CD4-positive, CD25-positive, alpha-beta regulatory T cell (primary cell): ENCODE measurements at regions not wholly inside any gene's neighbourhood (a gene's known extent, or its start where the extent isn't known, plus 50 kb on each side); places are given as distances from the start of the nearest gene placed in this dataset.

Source experiments
- ATAC-seq, 2 donors: fragments of 150-1000 bp; cut with Tn5 transposase; one replicate each; pipeline ENCODE4 v1.10.0; 2021; ENCODE audit warnings: low read depth in 2 of 2, moderate number of reproducible peaks in 2 of 2, moderate library complexity in 1 of 2
- DNase-seq, 3 donors: peaks; one replicate each; pipeline versions ENCODE4 v3.0.0 to v3.0.0-alpha.2; 2012 to 2022; ENCODE audit warnings: mixed read lengths in 1 of 3
- H3K27ac ChIP-seq: one replicate; pipeline ENCODE4 v1.7.0; 2013; ENCODE audit warnings: mild to moderate bottlenecking, low read length; ENCODE audit not compliant: insufficient read depth, poor library complexity, severe bottlenecking
- H3K27me3 ChIP-seq: one replicate; pipeline ENCODE4 v1.7.0; 2013; ENCODE audit warnings: low read length; ENCODE audit not compliant: control insufficient read depth, insufficient read depth
- H3K36me3 ChIP-seq: one replicate; pipeline ENCODE4 v1.7.0; 2013; ENCODE audit warnings: mild to moderate bottlenecking, low read length, moderate library complexity; ENCODE audit not compliant: control insufficient read depth, insufficient read depth
- H3K4me1 ChIP-seq: 2 replicates; pipeline ENCODE4 v1.7.0; 2013; ENCODE audit warnings: mild to moderate bottlenecking, low read length; ENCODE audit not compliant: insufficient read depth, control insufficient read depth, poor library complexity, severe bottlenecking
- H3K4me3 ChIP-seq: one replicate; pipeline ENCODE4 v1.7.0; 2013; ENCODE audit warnings: low read depth, mild to moderate bottlenecking, low read length, moderate library complexity
- H3K9me3 ChIP-seq, 2 experiments: 1 replicate in 1 of 2; 2 replicates in 1 of 2; pipeline ENCODE4 v1.7.0; 2013; ENCODE audit warnings: low read length in 2 of 2, mild to moderate bottlenecking in 1 of 2, moderate library complexity in 1 of 2; ENCODE audit not compliant: control insufficient read depth in 2 of 2
- H3K27ac Mint-ChIP-seq, 3 donors: one replicate each; pipeline ENCODE4 v1.8.0; 2020 to 2022; ENCODE audit warnings: mild to moderate bottlenecking in 3 of 3, mixed read lengths in 3 of 3, moderate library complexity in 2 of 3
- H3K27me3 Mint-ChIP-seq: one replicate; pipeline ENCODE4 v1.8.0; 2022; ENCODE audit warnings: mild to moderate bottlenecking, mixed read lengths
- H3K36me3 Mint-ChIP-seq: one replicate; pipeline ENCODE4 v1.8.0; 2020; ENCODE audit warnings: mixed read lengths
- H3K4me1 Mint-ChIP-seq, 4 donors: one replicate each; pipeline ENCODE4 v1.8.0; 2020 to 2022; ENCODE audit warnings: mixed read lengths in 4 of 4, mild to moderate bottlenecking in 1 of 4
- H3K4me3 Mint-ChIP-seq, 4 donors: one replicate each; pipeline ENCODE4 v1.8.0; 2020 to 2022; ENCODE audit warnings: mild to moderate bottlenecking in 4 of 4, mixed read lengths in 4 of 4, moderate library complexity in 3 of 4
- H3K9me3 Mint-ChIP-seq, 7 donors: one replicate each; pipeline ENCODE4 v1.8.0; 2020 to 2022; ENCODE audit warnings: mixed read lengths in 7 of 7, mild to moderate bottlenecking in 3 of 7, moderate library complexity in 2 of 7

DNA sequence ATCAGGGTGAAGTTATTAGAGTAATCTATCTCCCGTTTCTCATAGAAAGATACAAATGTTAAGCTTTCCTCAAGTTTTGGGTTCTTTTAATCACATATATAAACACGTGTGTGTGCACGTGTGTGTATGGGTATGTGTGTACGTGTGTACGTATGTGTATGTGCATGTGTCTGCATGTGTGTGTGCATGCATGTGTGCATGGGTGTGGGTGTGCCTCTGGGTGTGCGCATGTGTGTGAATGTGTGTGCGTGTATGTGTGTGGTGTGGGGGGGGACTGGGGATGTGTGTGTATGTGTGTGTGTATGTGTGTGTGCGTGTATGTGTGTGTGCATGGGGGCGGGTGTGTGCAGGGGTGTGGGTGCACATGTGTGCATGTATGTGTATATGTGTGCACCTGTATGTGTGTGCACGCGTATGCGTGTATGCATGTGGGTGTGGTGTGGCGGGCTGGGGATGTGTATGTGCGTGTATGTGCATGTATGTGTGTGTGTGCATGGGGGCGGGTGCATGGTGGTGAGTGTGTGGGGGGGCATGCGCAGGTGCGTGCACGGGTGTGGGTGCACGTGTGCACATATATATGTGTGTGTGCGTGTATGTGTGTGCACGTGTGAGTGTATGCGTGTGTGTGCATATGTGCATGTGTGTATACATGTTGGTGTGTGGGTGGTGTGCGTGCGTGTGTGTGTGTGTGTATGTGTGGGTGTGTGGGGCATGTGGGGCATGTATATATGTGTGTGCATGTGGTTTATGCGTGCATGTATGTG is 304.0 kb downstream of the MBD2 start:
- H3K9me3 ChIP-seq, result no peaks in the 10 kb centered on the region
- no peaks in the 10 kb centered on the region for H3K36me3 ChIP-seq
- no peak overlapping the region for H3K27ac ChIP-seq
- H3K4me1 ChIP-seq, result no peaks in the 10 kb centered on the region
- peaks cover 4% of the 10 kb centered on the region for H3K27me3 Mint-ChIP-seq
- H3K4me1 Mint-ChIP-seq, result no peaks in the 10 kb centered on the region
- no peak overlapping the region for H3K4me3 Mint-ChIP-seq
- H3K36me3 Mint-ChIP-seq, result no peaks in the 10 kb centered on the region
- no peak overlapping the region for H3K4me3 ChIP-seq
- no peak for DNase-seq
- no peaks in the 10 kb centered on the region for H3K27me3 ChIP-seq
- no peak overlapping the region for H3K27ac Mint-ChIP-seq
- ATAC-seq, result no peak
- H3K9me3 Mint-ChIP-seq, result peaks cover 0 to 12% (median 3%) of the 10 kb centered on the region in 7 donors

DNA sequence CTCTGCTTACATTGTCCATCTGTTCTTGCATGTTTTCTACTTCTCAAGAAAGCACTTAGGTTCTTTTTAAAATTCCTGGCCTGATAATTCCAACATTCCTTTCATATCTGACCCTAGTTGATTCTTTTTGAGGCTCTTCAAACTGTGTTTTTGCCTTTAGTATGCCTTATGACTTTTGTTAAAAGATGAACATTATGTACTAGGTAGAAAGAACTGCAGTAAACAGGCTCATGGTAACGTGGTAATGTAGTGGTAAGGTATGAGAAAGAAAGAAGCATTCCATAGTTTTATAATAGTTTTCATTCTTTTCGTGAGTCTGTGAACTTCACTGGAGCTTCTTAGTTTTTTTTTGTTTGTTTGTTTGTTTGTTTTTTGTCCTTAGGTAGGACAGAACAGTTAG is 306.4 kb downstream of the MBD2 start:
- no peak overlapping the region for H3K4me3 ChIP-seq
- no peaks in the 10 kb centered on the region for H3K27me3 Mint-ChIP-seq
- H3K4me3 Mint-ChIP-seq, result no peak overlapping the region
- no peak overlapping the region for H3K27ac Mint-ChIP-seq
- no peaks in the 10 kb centered on the region for H3K36me3 Mint-ChIP-seq
- no peaks in the 10 kb centered on the region for H3K4me1 Mint-ChIP-seq
- no peaks in the 10 kb centered on the region for H3K9me3 ChIP-seq
- no peaks in the 10 kb centered on the region for H3K36me3 ChIP-seq
- no peaks in the 10 kb centered on the region for H3K4me1 ChIP-seq
- DNase-seq (no peak), ATAC-seq (no peak)
- peaks cover 0 to 12% (median 0%) of the 10 kb centered on the region in 7 donors for H3K9me3 Mint-ChIP-seq
- H3K27me3 ChIP-seq, result no peaks in the 10 kb centered on the region
- no peak overlapping the region for H3K27ac ChIP-seq

DNA sequence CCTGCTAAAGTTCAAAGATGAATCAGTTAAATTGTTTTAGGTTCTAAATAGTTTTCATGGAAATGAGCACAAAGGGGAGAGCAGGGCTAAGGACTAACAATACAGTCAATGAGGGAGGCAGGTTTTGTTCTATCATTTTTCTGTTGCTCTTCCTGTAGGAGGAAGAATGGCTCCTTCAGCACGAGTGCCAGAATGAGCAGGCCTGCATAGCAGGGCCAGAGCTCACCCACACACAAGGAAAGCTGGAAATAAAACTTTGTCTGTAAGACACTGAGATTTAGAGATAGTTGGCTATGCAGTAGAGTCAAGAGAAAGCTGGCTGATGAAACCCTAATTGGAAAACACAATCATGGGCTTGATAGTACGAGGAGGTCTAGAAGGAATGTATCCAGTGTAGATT is 313.3 kb downstream of the MBD2 start:
- no peak for DNase-seq

DNA sequence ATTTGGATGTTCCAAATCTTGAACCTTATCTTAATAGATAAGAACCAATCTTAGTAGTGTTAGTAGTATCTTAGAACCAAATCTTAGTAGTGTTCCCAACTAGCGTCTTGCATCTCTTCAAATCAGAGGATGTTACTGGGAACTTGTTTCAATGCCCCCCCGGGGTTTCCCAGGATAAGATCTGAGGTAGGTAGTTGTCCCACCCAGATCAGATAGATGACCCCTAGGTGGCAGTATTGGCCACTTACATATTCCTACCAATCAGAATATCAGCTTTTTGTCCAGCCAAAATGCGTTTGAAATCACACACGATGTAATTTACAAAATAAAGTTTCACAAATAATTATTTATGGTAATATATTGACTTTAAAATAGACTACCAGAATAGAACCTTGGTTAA is 314.8 kb downstream of the MBD2 start:
- DNase-seq, result peak in 2 of 3 donors; percentile 3 to 12
- no peak overlapping the region for H3K27ac Mint-ChIP-seq

More for the DNA sequence above, 313.3 kb downstream of the MBD2 start:
- no peak overlapping the region for H3K4me3 Mint-ChIP-seq
- Histone ChIP-seq H3K9me3 (no peaks in the 10 kb centered on the region), H3K27ac (no peak overlapping the region), H3K4me3 (no peak overlapping the region), H3K4me1 (no peaks in the 10 kb centered on the region), H3K36me3 (no peaks in the 10 kb centered on the region), H3K27me3 (no peaks in the 10 kb centered on the region)
- H3K27ac Mint-ChIP-seq, result no peak overlapping the region
- H3K36me3 Mint-ChIP-seq, result no peaks in the 10 kb centered on the region
- H3K27me3 Mint-ChIP-seq, result peaks cover 4% of the 10 kb centered on the region
- no peak for ATAC-seq
- H3K9me3 Mint-ChIP-seq, result peaks cover 0 to 4% (median 0%) of the 10 kb centered on the region in 7 donors
- no peaks in the 10 kb centered on the region for H3K4me1 Mint-ChIP-seq

DNA sequence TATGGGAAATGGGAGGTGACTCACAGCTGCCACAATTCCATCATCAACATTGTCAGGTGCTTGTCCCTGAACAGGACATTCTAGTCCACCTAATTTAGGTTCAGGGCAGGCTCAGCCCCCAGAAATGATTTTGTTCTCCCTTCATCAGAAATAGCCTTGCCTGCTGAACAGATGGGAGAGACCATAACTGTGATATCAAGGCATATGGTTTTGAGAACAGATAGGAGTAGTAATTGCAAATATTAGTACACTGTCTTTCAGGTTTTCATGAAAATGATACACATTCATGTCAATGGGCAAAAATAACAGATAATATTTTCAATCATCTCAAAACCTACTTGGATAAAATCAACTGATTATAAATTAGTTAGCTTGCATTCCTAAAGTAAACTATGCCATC is 316.5 kb downstream of the MBD2 start:
- Histone ChIP-seq H3K27me3 (no peaks in the 10 kb centered on the region), H3K27ac (no peak overlapping the region), H3K4me3 (no peak overlapping the region), H3K4me1 (no peaks in the 10 kb centered on the region), H3K36me3 (no peaks in the 10 kb centered on the region), H3K9me3 (no peaks in the 10 kb centered on the region)
- Mint-ChIP-seq H3K9me3 (peaks cover 0 to 2% (median 0%) of the 10 kb centered on the region in 7 donors), H3K4me1 (no peaks in the 10 kb centered on the region), H3K36me3 (no peaks in the 10 kb centered on the region), H3K4me3 (no peak overlapping the region), H3K27ac (no peak overlapping the region), H3K27me3 (peaks cover 4% of the 10 kb centered on the region)
- DNase-seq, result no peak
- ATAC-seq, result no peak

More for the DNA sequence above, 314.8 kb downstream of the MBD2 start:
- H3K36me3 Mint-ChIP-seq, result no peaks in the 10 kb centered on the region
- no peaks in the 10 kb centered on the region for H3K27me3 ChIP-seq
- H3K9me3 ChIP-seq, result no peaks in the 10 kb centered on the region
- no peaks in the 10 kb centered on the region for H3K36me3 ChIP-seq
- H3K27ac ChIP-seq, result no peak overlapping the region
- no peaks in the 10 kb centered on the region for H3K4me1 ChIP-seq
- H3K4me1 Mint-ChIP-seq, result no peaks in the 10 kb centered on the region
- ATAC-seq, result no peak
- H3K4me3 ChIP-seq, result no peak overlapping the region
- H3K27me3 Mint-ChIP-seq, result peaks cover 4% of the 10 kb centered on the region
- no peak overlapping the region for H3K4me3 Mint-ChIP-seq
- peaks cover 0 to 4% (median 0%) of the 10 kb centered on the region in 7 donors for H3K9me3 Mint-ChIP-seq

DNA sequence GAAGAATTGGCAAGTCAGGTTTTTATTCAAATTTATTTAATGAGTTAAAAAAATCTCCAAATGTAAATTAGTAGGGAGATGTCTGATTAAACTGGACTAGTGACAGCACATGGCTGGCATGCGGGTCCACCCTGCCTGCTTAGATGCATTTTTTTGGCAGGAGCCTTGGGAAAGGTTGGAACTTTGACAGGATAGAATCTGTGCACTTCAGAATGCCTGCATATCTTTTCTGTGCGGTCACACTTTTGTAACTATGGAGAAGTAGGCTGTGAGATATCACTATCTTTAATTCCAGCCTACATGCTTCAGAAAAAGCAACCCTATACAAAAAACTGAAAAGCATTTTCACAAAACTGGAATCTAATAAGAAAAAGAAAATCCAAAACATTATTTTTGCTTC is 317.8 kb downstream of the MBD2 start:
- Histone ChIP-seq H3K4me3 (no peak overlapping the region), H3K9me3 (no peaks in the 10 kb centered on the region), H3K27me3 (no peaks in the 10 kb centered on the region), H3K4me1 (no peaks in the 10 kb centered on the region), H3K36me3 (no peaks in the 10 kb centered on the region), H3K27ac (no peak overlapping the region)
- H3K27me3 Mint-ChIP-seq, result no peaks in the 10 kb centered on the region
- no peak overlapping the region for H3K4me3 Mint-ChIP-seq
- H3K36me3 Mint-ChIP-seq, result no peaks in the 10 kb centered on the region
- H3K9me3 Mint-ChIP-seq, result peaks cover 0 to 6% (median 0%) of the 10 kb centered on the region in 7 donors
- no peaks in the 10 kb centered on the region for H3K4me1 Mint-ChIP-seq
- no peak for ATAC-seq
- no peak for DNase-seq
- H3K27ac Mint-ChIP-seq, result no peak overlapping the region

DNA sequence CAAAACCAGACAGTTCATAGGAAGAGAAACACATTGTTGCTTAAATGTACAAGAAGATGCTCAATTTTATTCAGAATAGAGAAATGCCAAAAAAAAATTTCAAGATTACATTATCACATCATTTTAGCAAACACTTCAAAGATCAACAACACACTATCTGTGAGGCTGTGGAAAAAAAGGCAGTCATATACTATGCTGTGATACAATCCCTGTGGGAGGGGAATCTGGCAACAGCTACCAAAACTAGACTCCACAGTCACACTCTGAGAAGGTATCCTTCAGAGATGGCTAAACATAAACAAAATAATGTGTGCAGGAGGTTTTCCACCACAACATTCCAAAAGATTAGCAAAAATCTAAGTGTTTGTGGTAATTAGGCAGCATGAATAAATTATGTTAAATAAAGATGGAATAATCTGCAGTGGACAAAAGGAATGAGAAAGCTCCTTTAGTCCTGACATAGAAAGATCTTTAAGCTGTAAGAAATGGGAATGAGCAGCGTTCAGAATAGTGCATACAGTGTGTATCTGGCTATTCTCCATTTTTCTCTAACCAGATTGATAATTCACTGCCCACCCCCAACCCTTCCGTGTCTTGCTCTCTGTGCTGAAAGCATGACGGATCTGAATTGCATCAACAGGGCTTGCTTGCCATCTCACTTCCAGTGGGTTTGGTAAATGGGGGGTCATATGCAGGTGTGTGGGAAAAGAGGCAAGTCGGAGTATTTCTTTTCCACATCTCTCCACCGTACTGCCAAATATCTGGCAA is 329.6 kb downstream of the MBD2 start:
- ATAC-seq (no peak), DNase-seq (no peak)
- no peaks in the 10 kb centered on the region for H3K27me3 Mint-ChIP-seq
- no peaks in the 10 kb centered on the region for H3K4me1 Mint-ChIP-seq
- H3K27me3 ChIP-seq, result no peaks in the 10 kb centered on the region
- no peaks in the 10 kb centered on the region for H3K36me3 Mint-ChIP-seq
- H3K4me1 ChIP-seq, result no peaks in the 10 kb centered on the region
- no peak overlapping the region for H3K27ac Mint-ChIP-seq
- no peaks in the 10 kb centered on the region for H3K36me3 ChIP-seq
- no peak overlapping the region for H3K4me3 Mint-ChIP-seq
- H3K9me3 Mint-ChIP-seq, result peaks cover 0 to 5% (median 0%) of the 10 kb centered on the region in 7 donors
- no peaks in the 10 kb centered on the region for H3K9me3 ChIP-seq
- H3K27ac ChIP-seq, result no peak overlapping the region
- no peak overlapping the region for H3K4me3 ChIP-seq
